Heart left ventricle (tissue), 16 donors: ENCODE measurements at regions not wholly inside any gene's neighbourhood (a gene's known extent, or its start where the extent isn't known, plus 50 kb on each side); places are given as distances from the start of the nearest gene placed in this dataset.

Source experiments
- ATAC-seq, 4 donors: fragments of 200-7000 bp; cut with Tn5 transposase; one replicate each; pipeline ENCODE4 v1.9.1; 2020 to 2022; ENCODE audit warnings: moderate library complexity in 4 of 4, mild to moderate bottlenecking in 3 of 4, moderate number of reproducible peaks in 1 of 4
- DNase-seq, 5 donors: peaks; one replicate each; pipeline ENCODE4 v3.0.0-alpha.2; 2020
- H3K27ac ChIP-seq, 12 donors: fragments of 200-600 bp; sonication (generic) in 4 of 12; one replicate each; pipeline versions ENCODE4 v1.5.0 to v1.8.0; 2016 to 2022; ENCODE audit warnings: mild to moderate bottlenecking in 2 of 12
- H3K27me3 ChIP-seq, 9 donors: fragments of 200-600 bp; sonication (generic) in 2 of 9; one replicate each; pipeline versions ENCODE4 v1.5.1 to v1.8.0; 2016 to 2022; ENCODE audit warnings: mild to moderate bottlenecking in 3 of 9
- H3K36me3 ChIP-seq, 9 donors: fragments of 200-600 bp; sonication (generic) in 2 of 9; one replicate each; pipeline versions ENCODE4 v1.5.0 to v1.8.0; 2018 to 2022; ENCODE audit warnings: mild to moderate bottlenecking in 2 of 9
- H3K4me1 ChIP-seq, 12 donors: fragments of 200-600 bp; sonication (generic) in 4 of 12; one replicate each; pipeline versions ENCODE4 v1.5.0 to v1.8.0; 2016 to 2022; ENCODE audit warnings: mild to moderate bottlenecking in 3 of 12
- H3K4me3 ChIP-seq, 12 donors: fragments of 200-600 bp; sonication (generic) in 4 of 12; one replicate each; pipeline versions ENCODE4 v1.5.0 to v1.8.0; 2017 to 2022; ENCODE audit warnings: mild to moderate bottlenecking in 9 of 12, moderate library complexity in 4 of 12
- H3K9me3 ChIP-seq, 12 donors: fragments of 200-600 bp; sonication (generic) in 4 of 12; one replicate each; pipeline versions ENCODE4 v1.5.0 to v1.8.0; 2016 to 2022; ENCODE audit warnings: mild to moderate bottlenecking in 1 of 12
- POLR2A ChIP-seq, 2 donors: fragments of 450-650 bp; IDR thresholded peaks; one replicate each; pipeline ENCODE4 v1.6.1; 2017; ENCODE audit warnings: antibody characterized with exemption in 2 of 2, mild to moderate bottlenecking in 2 of 2, moderate library complexity in 2 of 2
- WGBS, 4 donors: extraction: QIAGEN DNeasy Blood & Tissue Kit in 2 of 4; methylation state at CpG; one replicate each; pipeline versions ENCODE4 v1.1.5 to v1.1.7; 2013 to 2018; 5-methylcytosine and 5-hydroxymethylcytosine counted together
- intact Hi-C, 10 donors: fragments of 100-400 bp; cut with DNase I; formaldehyde crosslinking; loops; one replicate each; pipeline versions ENCODE4 v1.11.1 to v1.14.2; 2022
- TF ChIP-seq, protein P1 (sequence below), 12 donors: fragments of 200-600 bp; sonication (generic) in 4 of 12; IDR thresholded peaks; one replicate each; pipeline versions ENCODE4 v1.5.0 to v1.8.0; 2018 to 2022; ENCODE audit warnings: antibody characterized with exemption in 12 of 12, mild to moderate bottlenecking in 5 of 12
- donor health status: ischemic (EF 13 %, LVEDD 7.1; RV severe dilation, severe dysfunction).
- donor health status: healthy with polysubstance abuse.
- donor health status: DM: no; HTN: yes; CAD: no.
- donor health status: DM: no; HTN: no; CAD: no.
- donor health status: ischemic (EF 25% LVEDD 6.9; RV normal size, moderate dysfunction).
- donor health status: ischemic (EF 25% LVEDD 5.7; RV mildly dilated, moderate dysfunction).
- donor health status: healthy.
- donor health status: DM: yes; HTN: yes; CAD: no.
- donor health status: ischemic (EF 35%, LVEDD 5.7; RV mildly dilated, moderate dysfunction).
- donor health status: nonischemic (EF 11% LVEDD 7.7; RV severe dilation, severe dysfunction).
- donor health status: DM: yes; HTN: yes; CAD: no.
- donor health status: PGD.
- donor health status: ischemic (EF 29% LVEDD 5.4; RV normal size, mild dysfunction).
- donor health status: nonischemic (EF 23%, LVEDD 6.1; RV moderate dilation, normal function).

DNA sequence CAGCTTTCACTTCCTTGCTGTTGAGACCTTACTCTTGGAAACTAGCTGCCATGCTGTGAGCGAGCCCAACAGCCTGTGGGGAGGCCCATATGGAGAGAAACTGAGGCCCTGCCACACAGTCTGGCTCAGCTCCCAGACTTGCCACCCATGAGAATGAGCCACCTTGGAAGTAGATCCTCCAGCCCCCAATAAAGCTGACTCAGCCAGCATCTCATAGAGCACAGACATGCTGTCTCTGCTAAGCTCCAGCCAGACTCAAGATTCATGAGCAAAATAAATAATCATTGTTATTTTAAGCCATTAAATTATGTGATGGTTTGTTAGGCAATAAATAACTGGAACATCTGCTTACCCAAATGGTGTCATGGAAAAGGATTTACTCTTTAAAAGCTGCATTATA lies 53.6 kb upstream of the DDX18 start:
- ATAC-seq (no peak), DNase-seq (no peak)
- TF ChIP-seq, protein P1, sequence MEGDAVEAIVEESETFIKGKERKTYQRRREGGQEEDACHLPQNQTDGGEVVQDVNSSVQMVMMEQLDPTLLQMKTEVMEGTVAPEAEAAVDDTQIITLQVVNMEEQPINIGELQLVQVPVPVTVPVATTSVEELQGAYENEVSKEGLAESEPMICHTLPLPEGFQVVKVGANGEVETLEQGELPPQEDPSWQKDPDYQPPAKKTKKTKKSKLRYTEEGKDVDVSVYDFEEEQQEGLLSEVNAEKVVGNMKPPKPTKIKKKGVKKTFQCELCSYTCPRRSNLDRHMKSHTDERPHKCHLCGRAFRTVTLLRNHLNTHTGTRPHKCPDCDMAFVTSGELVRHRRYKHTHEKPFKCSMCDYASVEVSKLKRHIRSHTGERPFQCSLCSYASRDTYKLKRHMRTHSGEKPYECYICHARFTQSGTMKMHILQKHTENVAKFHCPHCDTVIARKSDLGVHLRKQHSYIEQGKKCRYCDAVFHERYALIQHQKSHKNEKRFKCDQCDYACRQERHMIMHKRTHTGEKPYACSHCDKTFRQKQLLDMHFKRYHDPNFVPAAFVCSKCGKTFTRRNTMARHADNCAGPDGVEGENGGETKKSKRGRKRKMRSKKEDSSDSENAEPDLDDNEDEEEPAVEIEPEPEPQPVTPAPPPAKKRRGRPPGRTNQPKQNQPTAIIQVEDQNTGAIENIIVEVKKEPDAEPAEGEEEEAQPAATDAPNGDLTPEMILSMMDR (IDR thresholded peaks at IDR 0.05), result no peak
- no peak for TF ChIP-seq POLR2A (IDR thresholded peaks at IDR 0.05)
- no peak overlapping the region for H3K4me3 ChIP-seq
- H3K4me1 ChIP-seq, result no peaks in the 10 kb centered on the region
- WGBS, 4 donors, result 56 to 86% (median 69%) methylated on average over 1 of the region's 1 CpG
- no peaks in the 10 kb centered on the region for H3K27me3 ChIP-seq
- no peaks in the 10 kb centered on the region for H3K9me3 ChIP-seq
- H3K36me3 ChIP-seq, result no peaks in the 10 kb centered on the region
- intact Hi-C loops, result no loop called here
- H3K27ac ChIP-seq, result no peak overlapping the region

DNA sequence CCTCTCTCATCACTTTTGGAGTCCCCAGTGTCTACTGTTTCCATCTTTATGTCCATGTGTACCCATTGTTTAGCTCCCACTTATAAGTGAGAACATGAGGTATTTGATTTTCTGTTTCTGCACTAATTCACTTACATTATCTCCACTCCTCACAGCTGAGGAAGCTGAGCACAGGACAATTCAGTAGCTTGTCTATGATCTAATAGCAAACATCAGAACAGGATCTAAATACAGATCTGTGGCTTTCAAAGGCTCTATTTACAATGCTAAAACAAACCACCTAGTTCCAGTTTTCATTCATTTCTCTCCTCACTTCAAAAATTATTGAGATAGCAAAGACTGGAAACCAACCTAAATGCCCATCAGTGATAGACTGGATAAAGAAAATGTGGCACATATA lies 52.0 kb upstream of the DDX18 start:
- no peak overlapping the region for H3K4me3 ChIP-seq
- H3K27me3 ChIP-seq, result no peaks in the 10 kb centered on the region
- no peaks in the 10 kb centered on the region for H3K4me1 ChIP-seq
- ATAC-seq (no peak), DNase-seq (no peak)
- no peaks in the 10 kb centered on the region for H3K36me3 ChIP-seq
- H3K9me3 ChIP-seq, result no peaks in the 10 kb centered on the region
- no peak overlapping the region for H3K27ac ChIP-seq
- intact Hi-C loops, result no loop called here
- TF ChIP-seq POLR2A (IDR thresholded peaks at IDR 0.05), result no peak
- TF ChIP-seq, protein P1 (IDR thresholded peaks at IDR 0.05), result no peak

DNA sequence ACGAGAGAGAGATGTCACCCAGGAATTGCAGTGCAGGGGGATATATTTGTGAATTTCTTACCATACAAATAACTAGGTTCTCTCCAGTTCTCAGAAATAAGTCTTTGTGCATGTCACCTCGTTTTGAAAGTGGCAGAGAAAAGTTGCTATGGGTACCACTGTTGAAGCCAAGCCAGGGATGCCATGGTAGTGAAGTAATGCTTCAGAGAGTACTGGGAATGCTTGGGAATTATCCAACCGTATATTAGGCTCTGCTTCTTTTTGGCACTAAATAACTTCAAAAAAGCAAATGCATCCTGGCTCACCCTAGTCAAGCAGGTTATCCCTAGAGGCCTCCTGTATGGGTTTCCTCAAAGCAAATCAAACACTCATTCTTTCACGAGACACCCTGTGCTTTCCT lies 50.7 kb upstream of the DDX18 start:
- no peak for TF ChIP-seq POLR2A (IDR thresholded peaks at IDR 0.05)
- TF ChIP-seq, protein P1 (IDR thresholded peaks at IDR 0.05), result no peak
- 38 to 53% (median 48%) methylated on average over 4 of the region's 4 CpGs for WGBS, 4 donors
- Histone ChIP-seq H3K27me3 (no peaks in the 10 kb centered on the region), H3K27ac (no peak overlapping the region), H3K4me1 (no peaks in the 10 kb centered on the region), H3K36me3 (no peaks in the 10 kb centered on the region), H3K9me3 (no peaks in the 10 kb centered on the region), H3K4me3 (no peak overlapping the region)
- no peak for ATAC-seq
- peak in 2 of 5 donors; percentile 12 to 24 for DNase-seq
- intact Hi-C loops, result no loop called here
